GM18870 (cell line): ENCODE measurements at regions not wholly inside any gene's neighbourhood (a gene's known extent, or its start where the extent isn't known, plus 50 kb on each side); places are given as distances from the start of the nearest gene placed in this dataset.
"Not testable (repeated sequence)": the region's sequence is repeated elsewhere in the genome, so short reads cannot be mapped to it uniquely, and the experiment has no call there.

Experiments used
- ATAC-seq: cut with Tn5 transposase; IDR thresholded peaks from one replicate; pipeline ENCODE4 v1.9.1; 2021; ENCODE audit warnings: moderate library complexity; ENCODE audit not compliant: unreplicated experiment

DNA sequence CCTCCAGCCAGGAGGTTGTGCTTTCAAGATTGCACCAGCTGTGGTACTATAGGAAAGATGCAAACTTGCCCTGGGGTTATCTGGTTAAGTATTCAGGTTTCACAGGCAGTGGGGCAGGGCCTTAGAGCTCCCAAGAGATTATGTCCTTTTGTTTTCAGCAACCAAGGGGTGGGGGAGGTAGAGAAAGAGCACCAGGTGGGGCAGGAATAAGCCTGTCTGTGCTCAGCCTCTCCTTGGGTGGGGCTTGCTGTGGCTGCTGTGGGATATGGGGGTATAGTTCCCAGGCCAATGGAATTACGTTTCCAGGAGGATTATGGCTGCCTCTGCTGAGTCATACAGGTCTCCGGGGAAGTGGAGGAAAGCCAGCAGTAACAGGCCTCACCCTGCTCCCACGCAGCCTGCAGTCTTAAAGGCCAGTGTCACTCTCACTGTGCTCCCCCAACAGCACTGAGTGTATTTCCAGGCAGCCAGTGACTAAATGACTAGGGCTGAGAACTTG, 508.6 kb downstream of the RWDD3 start:
- ATAC-seq, result no peak

DNA sequence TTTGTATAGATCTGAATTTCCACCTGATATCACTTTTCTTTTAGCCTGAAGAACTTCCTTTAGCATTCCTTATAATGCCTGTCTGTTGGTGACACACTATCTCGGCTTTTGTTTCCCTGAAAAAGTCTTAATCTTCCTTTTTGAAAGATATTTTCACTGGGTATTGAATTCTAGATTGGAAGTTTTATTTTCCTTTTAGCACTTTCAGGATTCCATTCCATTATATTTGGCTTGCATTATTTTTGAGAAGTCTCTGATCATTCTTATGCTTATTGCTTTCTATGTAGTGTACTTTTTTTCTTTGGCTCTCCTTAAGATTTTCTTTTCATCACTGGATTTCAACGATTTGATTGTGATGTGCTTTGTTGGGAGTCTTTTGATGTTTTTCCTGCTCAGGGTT, 510.7 kb downstream of the RWDD3 start:
- ATAC-seq, result no peak

DNA sequence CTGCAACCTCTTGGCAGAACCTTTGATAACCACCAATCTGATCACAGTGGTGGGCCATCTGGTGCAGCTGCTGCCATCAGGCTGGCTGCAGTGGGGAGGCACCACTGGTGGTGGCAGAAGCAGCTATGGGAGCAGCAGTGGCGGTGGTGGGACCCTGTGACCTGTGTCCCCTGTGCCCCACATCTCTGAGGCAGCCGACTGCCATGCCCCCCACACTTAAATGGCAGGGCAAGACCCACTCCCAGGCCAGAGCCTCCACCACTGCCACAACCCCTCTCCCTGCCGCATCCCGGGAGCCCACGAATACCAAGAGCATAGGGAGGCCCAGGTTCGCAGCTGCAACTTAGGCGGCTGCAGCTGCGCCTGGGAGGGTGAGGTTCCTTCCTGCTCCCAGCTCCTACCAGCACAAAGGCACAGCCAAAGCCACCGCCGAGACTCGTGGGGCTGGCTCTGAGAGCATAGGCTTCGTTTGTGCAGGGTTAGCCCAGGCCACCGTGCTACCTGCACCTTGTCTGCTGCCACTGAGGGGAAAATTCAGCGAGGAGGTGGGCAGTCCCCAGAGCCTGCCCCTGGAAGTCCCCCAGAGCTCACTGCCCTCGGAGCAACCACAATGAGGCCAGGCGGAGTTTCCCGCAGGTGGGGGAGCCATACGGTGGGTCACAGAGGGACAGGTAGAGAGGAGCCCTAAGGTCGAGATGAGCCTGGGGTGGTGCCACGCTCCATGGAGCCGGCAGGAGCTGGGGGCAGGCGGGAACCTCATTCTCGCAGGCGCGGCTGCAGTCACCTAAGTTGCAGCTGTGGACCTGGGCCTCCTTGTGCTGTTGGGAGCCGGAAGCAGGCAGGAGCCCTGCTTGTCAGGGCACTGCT, 518.7 kb downstream of the RWDD3 start:
- no peak for ATAC-seq

DNA sequence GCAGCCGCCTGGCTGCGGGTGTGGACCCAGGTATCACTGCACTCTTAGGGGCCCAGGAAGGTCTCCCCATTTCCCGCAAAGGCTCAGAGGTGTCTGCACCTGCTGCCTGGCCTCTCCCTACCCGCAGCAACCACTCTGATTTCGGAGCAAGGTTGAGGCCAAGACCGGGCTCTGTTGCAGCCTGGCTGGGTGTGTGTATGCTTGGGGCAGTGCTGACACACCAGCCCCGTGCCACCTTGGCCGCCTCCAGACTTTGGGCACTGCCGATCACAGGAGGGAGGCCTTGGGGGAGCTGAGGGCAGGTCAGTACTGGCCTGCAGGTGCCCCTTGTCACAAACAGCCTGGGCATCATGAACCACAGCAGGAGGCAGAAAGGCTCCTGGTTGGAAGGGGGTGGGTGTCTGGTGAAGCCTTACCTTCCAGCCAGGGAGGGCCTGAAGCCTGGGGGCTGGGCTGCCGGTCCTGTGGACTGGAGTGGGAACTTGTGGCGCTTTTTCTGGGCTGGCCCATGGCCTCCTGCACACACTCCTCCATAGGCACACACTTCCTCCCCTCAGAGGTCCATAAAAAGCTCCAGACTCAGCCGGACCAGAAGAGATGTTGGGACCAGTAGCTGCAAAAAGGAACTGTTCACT, 519.5 kb downstream of the RWDD3 start:
- ATAC-seq, result no peak

DNA sequence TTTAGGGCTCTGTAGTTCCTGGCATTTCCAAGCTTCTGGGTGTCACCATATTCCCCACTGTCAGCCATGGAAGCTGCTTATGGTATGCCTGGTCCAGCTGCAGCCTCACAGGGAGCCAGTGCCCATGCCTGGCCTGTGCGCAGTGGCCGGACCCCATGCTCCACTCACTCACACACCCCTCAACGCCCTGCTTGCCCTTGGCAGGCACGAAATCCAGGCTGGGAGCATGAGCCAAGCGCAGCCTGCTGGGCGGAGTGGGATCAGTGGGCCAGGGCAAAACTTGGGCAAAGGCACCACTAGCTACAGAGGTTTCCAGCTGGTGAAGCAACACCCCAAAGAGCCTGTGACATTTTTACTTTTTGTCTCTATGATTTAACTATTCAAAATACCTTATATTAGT, 520.4 kb downstream of the RWDD3 start:
- ATAC-seq, result no peak

DNA sequence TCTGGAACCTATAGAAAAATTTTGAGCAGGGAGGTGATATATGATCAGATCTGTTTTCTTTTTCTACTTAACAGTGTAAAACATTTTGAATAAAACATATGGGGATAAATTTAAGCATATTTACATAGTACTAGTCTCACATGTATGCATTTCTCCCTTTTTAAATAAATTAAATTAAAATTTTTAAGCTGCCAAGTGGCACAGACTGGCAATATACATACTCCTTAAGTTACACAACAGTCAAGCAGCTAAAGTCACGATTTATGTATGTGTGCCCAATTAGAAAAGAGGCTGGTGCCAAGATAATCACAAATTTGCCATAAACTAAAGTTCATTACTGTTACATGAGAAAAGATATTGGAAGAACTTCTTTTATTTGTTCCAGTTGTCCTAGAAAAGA, 532.0 kb downstream of the RWDD3 start:
- ATAC-seq, result no peak

DNA sequence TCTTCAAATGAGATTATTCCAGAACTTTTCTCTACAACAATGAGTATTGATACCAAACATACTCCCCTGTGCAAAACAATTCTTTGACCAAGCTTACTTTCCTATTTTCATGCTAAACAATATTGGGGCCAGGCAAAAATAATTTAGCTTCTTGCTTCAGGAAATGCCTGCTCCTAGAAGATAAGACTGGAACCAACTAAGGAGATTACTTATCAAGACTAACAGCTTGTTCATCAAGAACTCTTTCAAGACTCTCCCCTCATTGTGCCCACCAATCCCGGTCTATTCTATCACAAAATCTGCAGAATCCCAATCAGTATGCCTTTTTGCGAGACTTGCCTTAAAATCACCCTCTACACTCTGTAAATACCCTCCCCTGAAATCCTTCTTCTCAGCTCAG, 536.6 kb downstream of the RWDD3 start:
- ATAC-seq, result no peak

- peak; percentile 53 for ATAC-seq
Observed at GRCh38 chr1:95778217-95778616, 544.2 kb downstream of the RWDD3 start.

DNA sequence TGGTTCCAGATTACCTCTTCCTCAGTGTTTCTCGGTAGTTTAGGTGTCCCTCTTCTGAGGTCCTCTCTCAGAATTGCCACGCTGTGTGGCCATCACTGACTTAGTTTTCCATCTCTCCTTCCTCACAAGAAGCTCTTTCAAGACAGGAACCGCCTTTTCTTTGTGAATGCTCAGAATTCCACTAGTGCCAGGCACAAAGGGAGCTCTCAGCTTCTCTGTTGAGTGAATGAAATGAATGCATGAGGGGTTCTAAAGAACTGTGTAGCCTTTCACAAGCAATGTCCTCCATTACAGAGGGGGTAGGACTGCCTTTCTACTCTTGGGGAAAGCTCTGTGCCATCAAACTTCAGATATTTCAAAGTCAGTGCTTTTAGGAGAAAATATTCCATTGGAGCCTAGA, 546.8 kb downstream of the RWDD3 start:
- ATAC-seq, result no peak

DNA sequence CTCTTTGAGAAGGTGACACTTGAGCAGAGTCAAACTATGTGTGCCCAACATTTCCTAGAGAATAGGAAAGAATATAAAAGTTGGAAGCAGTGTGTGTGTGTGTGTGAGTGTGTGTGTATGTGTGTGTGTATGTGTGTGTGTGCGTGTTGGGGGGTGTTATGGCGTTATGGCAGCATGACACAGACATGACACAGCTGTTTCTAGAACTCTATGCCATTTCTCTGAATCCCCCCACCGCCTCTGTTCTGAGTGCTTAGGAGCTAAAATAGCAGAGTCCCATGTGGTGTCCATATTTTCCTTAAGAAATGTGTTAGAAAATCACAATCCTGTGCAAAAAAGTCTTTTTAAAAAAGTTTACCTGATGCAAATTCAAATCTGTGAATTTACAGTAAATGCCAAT, 556.1 kb downstream of the RWDD3 start:
- ATAC-seq, result no peak

DNA sequence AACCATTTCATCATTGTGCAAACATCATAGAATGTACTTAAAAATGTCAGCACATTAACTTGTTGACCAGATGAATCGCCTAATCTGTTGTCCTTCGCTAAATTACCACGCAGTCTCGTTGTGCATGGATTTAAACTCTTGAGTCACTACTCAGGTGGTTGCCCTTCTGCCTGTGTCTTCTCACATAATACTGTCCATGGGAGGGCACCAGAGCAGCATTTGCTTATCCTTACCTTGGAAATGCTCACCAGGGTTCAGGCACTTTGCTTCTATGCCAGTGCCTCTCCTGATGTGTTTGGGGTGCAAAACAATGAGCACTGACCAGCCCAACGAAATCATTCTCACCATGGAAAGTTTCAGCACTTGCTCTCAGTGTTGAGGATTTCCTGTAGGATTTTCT, 559.9 kb downstream of the RWDD3 start:
- ATAC-seq, result no peak

DNA sequence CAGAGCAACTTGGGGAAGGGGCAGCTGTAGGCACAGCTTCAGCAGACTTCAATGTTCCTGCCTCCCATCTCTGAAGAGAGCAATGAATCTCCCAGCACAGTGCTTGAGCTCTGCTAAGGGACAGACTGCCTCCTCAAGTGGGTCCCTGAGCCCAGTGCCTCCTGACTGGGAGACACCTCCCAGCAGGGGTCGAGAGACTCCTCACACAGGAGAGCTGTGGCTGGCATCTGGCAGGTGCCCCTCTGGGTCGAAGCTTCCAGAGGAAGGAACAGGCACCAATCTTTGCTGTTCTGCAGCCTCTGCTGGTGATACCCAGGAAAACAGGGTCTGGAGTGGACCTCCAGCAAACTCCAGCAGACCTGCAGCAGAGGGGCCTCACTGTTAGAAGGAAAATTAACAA, 563.8 kb downstream of the RWDD3 start:
- ATAC-seq, result not testable (repeated sequence)

DNA sequence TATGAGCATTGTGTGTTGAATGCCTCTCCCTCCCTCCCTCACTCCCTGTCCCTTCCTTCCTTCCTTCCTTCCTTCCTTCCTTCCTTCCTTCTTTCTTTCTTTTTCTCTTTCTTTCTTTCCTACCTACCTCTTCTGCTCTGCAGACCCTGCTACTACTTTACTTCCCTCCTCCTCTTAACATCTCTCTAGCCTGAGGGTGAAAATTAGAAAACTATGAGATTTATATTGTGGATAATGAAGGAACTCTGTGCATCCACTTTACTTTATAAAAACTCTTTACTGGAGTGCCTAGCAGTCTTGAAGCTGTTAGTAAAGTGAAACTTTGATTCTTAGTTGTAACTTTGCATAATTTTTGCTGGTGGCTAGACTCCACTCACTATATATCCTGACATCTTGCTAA, 572.2 kb downstream of the RWDD3 start:
- ATAC-seq, result no peak

GRCh38 chr1:95809391-95809790, 575.4 kb downstream of the RWDD3 start:
- no peak for ATAC-seq

DNA sequence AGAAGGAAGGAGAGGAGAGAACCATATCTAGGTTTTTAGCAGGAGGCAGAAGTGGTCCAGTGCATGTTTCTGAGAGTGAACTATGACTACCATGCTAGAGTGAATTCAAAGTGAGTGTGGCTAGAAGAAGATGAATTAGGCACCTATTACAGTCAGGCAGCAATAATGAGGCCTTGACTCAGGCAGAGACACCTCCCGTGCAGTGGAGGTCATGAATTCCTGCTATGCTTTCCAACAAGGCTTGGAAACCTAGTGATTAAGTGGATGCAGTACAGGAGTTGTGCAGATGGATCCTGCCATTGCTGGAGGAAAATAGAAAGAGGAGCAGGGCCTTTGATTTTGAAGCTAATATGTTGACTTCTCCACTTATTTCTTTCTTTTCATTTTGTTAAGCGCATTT, 581.5 kb downstream of the RWDD3 start:
- no peak for ATAC-seq

GRCh38 chr1:95829556-95829955, 595.5 kb downstream of the RWDD3 start:
- no peak for ATAC-seq

GRCh38 chr1:95832370-95832769, 598.4 kb downstream of the RWDD3 start:
- no peak for ATAC-seq

DNA sequence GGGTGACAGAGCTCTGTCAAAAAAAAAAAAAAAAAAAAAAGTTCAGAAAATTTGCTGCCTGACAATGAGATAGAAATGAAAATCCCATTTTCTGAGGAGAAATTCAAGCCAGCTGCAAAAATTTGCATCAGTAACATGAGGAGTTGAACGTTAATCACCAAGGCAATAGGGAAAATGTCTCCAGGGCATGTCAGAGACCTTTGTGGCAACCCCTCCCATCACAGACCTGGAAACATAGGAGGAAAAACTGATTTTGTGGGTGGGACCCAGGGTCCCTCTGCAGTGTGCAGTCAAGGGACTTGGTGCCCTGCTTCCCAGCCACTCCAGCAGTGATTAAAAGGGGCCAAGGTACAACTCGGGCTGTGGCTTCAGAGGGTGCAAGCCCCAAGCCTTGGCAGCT, 615.4 kb downstream of the RWDD3 start:
- ATAC-seq, result no peak

GRCh38 chr1:95850165-95850649, 616.2 kb downstream of the RWDD3 start:
- no peak for ATAC-seq

GRCh38 chr1:95850763-95851162, 616.8 kb downstream of the RWDD3 start:
- no peak for ATAC-seq

- no peak for ATAC-seq
Observed at GRCh38 chr1:95852483-95853070, 618.6 kb downstream of the RWDD3 start.

- ATAC-seq, result no peak
Observed at GRCh38 chr1:95854457-95854856, 620.4 kb downstream of the RWDD3 start.
